ENCODE measurements at regions not wholly inside any gene's neighbourhood (a gene's known extent, or its start where the extent isn't known, plus 50 kb on each side); places are given as distances from the start of the nearest gene placed in this dataset.

DNA sequence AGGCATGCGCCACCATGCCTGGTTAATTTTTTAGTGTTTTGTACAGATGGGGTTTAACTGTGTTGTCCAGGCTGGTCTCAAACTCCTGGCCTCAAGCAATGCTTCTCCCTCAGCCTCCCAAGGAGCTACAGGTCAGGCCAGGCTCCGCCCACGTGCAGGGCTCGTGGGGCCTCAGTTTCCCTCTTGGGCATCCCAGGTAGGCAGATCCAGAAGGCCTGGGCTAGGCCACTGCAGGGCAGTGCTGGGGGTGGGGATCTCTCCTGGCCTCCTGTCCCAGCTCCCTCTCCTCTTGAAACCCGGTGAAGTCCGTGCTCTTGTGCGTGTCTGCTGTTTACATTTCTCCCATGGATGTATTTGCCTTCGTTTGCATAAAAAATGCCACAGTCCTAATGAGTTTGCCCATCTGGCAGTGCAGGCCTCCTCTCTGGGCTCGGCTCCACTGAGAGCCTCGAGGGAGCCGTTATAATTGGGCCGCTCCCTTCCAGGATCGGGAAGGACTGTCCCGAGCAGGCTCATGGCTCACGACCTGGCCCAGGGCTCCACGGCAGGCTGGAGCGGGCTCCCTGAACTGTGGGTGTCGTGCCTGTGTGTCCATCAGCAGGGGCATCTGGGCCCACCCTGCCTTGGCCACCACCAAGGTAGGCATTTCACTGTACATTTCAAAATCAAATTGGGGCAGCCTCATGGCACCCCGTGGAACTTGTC is 52.6 kb upstream of the RUFY1 start:
- Histone ChIP-seq H3K4me3 (no peak overlapping the region), H3K4me1 (replicated peaks in 1 of 2) (no peaks in the 10 kb centered on the region), H3K27ac (no peak overlapping the region)
- in situ Hi-C loops (cut with MboI; ENCODE audit: low pct_unique_long_range_greater_than_20kb in 2 of 9, low sequenced_read_pairs in 9 of 9, unreplicated experiment in 9 of 9), result loop anchor here (5.0 to 25.0 kb wide), 3 partner anchors 330 to 335 kb away; no protein-coding TSS in a partner anchor
- WGBS, 10 experiments, result 27 to 100% (median 77%) methylated on average over 1 to 6 of the region's 19 CpGs; no CpG with 5 or more reads in 2 of the 10 experiments
- ATAC-seq (replicated peaks in 6 of 8), result peak in 4 of 8 experiments; percentile 22 to 96 (median 92)

DNA sequence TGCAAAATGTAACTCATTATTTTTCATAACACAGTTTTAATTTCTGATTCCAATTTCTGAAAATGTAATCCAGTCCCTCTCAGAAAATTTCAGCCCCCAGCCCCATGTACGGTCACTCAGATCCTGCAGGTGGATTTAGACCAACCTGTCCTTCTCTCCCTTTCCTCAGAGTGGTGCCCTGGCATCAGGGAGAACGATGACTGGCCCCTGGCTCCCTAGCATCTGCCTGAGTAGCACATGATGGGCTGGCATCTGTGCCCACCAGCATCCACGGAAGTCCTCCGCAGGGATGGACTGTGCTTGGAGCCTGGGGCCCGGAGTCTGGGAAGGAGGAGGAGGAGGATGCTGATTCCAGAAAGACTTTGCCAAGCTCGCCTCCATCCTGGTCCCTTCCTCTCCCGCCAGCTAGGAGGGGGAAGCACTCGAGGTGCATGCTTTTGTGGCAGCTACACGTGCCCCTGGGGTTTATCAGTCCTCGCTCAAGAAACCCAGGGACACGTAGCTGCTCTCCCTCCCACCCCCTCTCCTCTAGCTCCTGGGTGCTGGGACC is 54.4 kb upstream of the RUFY1 start:
- 50 to 90% (median 71%) methylated on average over 1 to 6 of the region's 11 CpGs; no CpG with 5 or more reads in 1 of the 10 experiments for WGBS, 10 experiments
- Histone ChIP-seq H3K4me3 (no peak overlapping the region), H3K4me1 (replicated peaks in 1 of 2) (no peaks in the 10 kb centered on the region), H3K27ac (no peak overlapping the region)
- in situ Hi-C loops (cut with MboI; ENCODE audit: low pct_unique_long_range_greater_than_20kb in 2 of 9, low sequenced_read_pairs in 9 of 9, unreplicated experiment in 9 of 9), result loop anchor here (5.0 to 25.0 kb wide), 3 partner anchors 329 to 334 kb away; no protein-coding TSS in a partner anchor
- ATAC-seq (replicated peaks in 6 of 8), result peak in 1 of 8 experiments; percentile 41

DNA sequence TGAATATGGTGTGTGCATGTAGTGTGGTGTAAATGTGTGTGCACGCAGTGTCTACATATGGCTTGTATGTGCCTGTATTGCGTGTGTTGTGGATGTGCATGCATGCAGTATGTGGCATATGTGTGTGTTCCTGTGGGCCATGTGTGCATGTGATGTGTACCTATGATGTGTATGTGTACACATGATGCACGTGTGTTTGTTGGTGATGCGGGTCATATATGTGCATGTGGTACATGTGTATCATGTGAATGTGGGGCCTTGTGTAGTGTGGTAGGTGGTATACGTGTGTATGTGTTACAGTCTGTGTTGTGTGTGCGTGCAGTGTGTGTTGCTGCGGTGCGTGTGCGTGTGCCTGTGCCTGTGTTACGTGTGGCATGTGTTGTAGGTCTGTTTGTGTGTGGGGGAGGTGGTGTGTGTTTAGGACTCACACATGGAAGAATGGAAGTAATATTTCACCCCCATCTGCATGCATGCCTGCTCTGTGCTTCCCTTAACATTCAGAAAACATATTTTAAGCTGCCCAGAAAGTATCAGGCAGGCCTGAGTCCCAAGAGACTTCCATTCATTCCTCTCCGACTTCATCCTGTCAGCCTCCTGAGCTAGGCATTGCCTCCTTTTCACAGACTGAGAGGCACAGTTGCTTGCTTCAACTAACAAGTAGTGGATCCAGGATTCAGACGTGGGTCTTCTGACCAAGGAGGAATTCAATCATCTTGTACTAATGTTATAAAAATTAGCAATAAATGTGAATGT is 55.4 kb upstream of the RUFY1 start:
- no peak overlapping the region for H3K4me3 ChIP-seq
- peak in 4 of 8 experiments; percentile 15 to 86 (median 60) for ATAC-seq (replicated peaks in 6 of 8)
- no peaks in the 10 kb centered on the region for H3K4me1 ChIP-seq (replicated peaks in 1 of 2)
- no peak overlapping the region for H3K27ac ChIP-seq
- in situ Hi-C loops (cut with MboI; ENCODE audit: low pct_unique_long_range_greater_than_20kb in 2 of 9, low sequenced_read_pairs in 9 of 9, unreplicated experiment in 9 of 9), result loop anchor here (5.0 to 25.0 kb wide), 3 partner anchors 328 to 333 kb away; no protein-coding TSS in a partner anchor
- WGBS, 10 experiments, result 25 to 83% (median 61%) methylated on average over 1 to 7 of the region's 12 CpGs; no CpG with 5 or more reads in 3 of the 10 experiments

DNA sequence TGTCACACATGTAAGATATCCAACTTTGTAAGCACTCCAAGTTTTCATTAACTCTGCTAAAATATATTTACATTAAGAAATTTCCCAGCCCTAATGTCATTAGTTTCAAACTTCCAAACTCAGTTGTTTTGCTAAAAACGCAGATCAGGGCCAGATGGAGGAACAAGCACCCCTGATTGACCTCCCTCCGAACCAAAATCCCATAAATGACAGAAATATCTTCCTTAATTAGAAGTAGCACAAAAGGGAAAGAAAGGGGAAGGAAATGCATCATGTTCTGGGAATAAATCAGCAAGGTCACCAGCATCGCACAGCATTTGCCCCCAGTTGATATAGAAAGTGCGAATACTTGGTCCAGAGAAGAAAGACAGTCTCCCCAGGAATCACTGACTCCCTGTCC is 61.4 kb upstream of the RUFY1 start:
- Histone ChIP-seq H3K27ac (no peak overlapping the region), H3K4me1 (replicated peaks in 1 of 2) (no peaks in the 10 kb centered on the region), H3K4me3 (no peak overlapping the region)
- ATAC-seq (replicated peaks in 6 of 8), result no peak
- in situ Hi-C loops (cut with MboI; ENCODE audit: low pct_unique_long_range_greater_than_20kb in 2 of 9, low sequenced_read_pairs in 9 of 9, unreplicated experiment in 9 of 9), result loop anchor here in 6 of 9 experiments (25.0 kb wide), 1 partner anchor 327 kb away; no protein-coding TSS in a partner anchor
- WGBS, 10 experiments, result 0 to 100% (median 72%) methylated on average over 2 to 4 of the region's 4 CpGs

DNA sequence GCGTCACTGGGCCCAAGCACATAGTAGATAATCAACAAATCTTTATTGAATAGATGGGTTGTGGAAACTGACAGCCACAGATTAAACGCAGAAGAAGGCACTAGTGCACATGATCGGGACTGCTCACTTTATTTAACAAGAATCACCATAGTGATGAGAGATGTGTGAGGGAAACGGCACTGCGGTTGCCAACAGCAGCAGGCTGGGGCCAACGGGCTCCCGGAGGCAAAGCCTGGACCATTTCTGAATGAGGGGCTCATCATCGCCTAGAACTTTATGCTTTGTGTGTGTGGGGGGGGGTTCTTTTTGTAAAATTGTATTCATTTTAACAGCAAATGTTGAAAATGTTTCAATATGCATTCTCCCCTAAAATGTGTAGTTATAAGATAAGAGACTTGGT is 61.9 kb upstream of the RUFY1 start:
- ATAC-seq (replicated peaks in 6 of 8), result peak in 1 of 8 experiments; percentile 67
- Histone ChIP-seq H3K27ac (no peak overlapping the region), H3K4me1 (replicated peaks in 1 of 2) (no peaks in the 10 kb centered on the region), H3K4me3 (no peak overlapping the region)
- in situ Hi-C loops (cut with MboI; ENCODE audit: low pct_unique_long_range_greater_than_20kb in 2 of 9, low sequenced_read_pairs in 9 of 9, unreplicated experiment in 9 of 9), result loop anchor here in 6 of 9 experiments (25.0 kb wide), 1 partner anchor 326 kb away; no protein-coding TSS in a partner anchor
- WGBS, 10 experiments, result 0 to 84% (median 61%) methylated on average over 1 to 8 of the region's 8 CpGs; no CpG with 5 or more reads in 2 of the 10 experiments

DNA sequence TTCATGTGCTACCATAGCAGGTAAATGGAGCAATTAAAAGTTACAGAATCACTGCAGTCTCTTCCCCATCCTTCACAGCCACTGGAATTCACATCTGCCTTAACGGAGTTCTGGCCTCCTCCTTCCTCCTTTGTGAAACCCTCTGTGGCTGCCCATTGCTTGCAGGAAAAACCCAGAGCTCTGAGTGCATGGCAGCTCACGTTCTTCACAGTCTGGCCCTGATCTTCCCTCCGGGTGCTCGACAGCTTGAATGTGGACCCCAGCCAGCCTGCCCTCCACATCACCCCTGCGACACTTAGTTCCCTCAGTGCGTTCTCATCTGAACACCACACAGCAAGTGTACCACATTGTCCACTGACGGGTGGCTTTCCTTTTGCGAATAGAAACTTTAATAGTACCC is 63.2 kb upstream of the RUFY1 start:
- Histone ChIP-seq H3K4me3 (no peak overlapping the region), H3K27ac (no peak overlapping the region), H3K4me1 (replicated peaks in 1 of 2) (no peaks in the 10 kb centered on the region)
- ATAC-seq (replicated peaks in 6 of 8), result no peak
- in situ Hi-C loops (cut with MboI; ENCODE audit: low pct_unique_long_range_greater_than_20kb in 2 of 9, low sequenced_read_pairs in 9 of 9, unreplicated experiment in 9 of 9), result loop anchor here in 6 of 9 experiments (25.0 kb wide), 1 partner anchor 325 kb away; no protein-coding TSS in a partner anchor
- 71 to 100% (median 84%) methylated on average over 1 to 8 of the region's 8 CpGs; no CpG with 5 or more reads in 2 of the 10 experiments for WGBS, 10 experiments

DNA sequence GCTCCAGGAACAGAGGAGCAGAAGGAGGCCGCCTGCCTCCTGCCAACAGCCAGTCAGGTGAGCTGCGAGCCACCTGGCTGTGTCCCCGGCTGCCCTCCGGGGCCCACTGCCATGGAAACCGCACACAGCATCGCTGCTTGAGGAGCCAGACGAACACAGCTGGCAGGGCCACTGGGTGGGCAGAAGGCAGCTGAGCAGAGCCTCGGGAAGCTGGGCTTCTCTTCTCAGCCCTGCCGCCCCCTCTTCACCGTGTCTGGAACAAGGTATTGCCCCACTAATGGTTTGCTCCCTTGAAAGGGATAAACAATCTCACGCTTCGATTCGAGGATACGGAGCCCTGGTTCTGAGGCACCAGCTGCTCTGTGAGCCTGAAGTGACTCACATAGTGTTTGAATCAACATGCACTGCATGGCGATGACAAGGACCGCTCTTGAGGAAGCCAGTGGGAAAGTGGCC is 63.7 kb upstream of the RUFY1 start:
- in situ Hi-C loops (cut with MboI; ENCODE audit: low pct_unique_long_range_greater_than_20kb in 2 of 9, low sequenced_read_pairs in 9 of 9, unreplicated experiment in 9 of 9), result loop anchor here in 6 of 9 experiments (25.0 kb wide), 1 partner anchor 324 kb away; no protein-coding TSS in a partner anchor
- H3K4me3 ChIP-seq, result no peak overlapping the region
- no peaks in the 10 kb centered on the region for H3K4me1 ChIP-seq (replicated peaks in 1 of 2)
- no peak overlapping the region for H3K27ac ChIP-seq
- 55 to 94% (median 84%) methylated on average over 1 to 7 of the region's 16 CpGs; no CpG with 5 or more reads in 4 of the 10 experiments for WGBS, 10 experiments
- peak in 1 of 8 experiments; percentile 55 for ATAC-seq (replicated peaks in 6 of 8)

DNA sequence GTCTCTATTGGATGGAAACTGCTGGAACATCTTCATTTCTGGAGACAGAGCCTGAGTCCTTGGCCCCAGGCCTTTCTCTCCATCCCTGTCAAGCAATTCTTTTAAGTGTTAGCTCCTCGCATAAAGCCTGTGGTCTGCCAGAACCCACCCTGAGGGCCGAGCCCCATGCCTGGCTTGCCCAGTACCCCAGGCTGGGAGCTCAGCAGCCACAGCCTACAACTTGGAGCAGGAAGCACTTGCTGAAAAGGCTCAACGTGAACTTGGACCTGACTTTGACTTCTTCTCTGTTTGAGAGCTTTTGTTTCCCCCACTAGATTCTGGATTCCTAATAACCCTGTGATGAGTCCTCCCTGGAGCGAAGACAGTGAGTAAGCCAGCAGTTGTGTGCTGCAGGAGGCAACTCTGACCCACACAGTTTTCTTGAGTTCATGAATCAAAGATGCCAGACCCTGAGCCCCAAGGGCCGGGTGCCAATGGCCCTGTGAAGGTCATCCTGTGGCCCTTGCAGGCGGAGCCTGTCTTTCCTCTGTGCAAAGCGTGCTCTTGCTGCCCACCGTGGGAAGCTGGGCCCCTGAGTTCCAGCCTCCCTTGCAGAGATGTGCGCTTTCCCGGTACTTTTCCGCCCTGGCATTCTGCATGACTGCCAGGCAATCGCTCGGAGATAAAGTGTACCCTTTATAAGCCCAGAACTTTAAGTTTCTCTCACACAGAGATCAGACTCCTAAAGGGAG is 64.3 kb upstream of the RUFY1 start:
- in situ Hi-C loops (cut with MboI; ENCODE audit: low pct_unique_long_range_greater_than_20kb in 2 of 9, low sequenced_read_pairs in 9 of 9, unreplicated experiment in 9 of 9), result loop anchor here in 6 of 9 experiments (25.0 kb wide), 1 partner anchor 324 kb away; no protein-coding TSS in a partner anchor
- H3K4me1 ChIP-seq (replicated peaks in 1 of 2), result no peaks in the 10 kb centered on the region
- H3K4me3 ChIP-seq, result no peak overlapping the region
- ATAC-seq (replicated peaks in 6 of 8), result no peak
- no peak overlapping the region for H3K27ac ChIP-seq
- 64 to 87% (median 75%) methylated on average over 2 to 8 of the region's 13 CpGs; no CpG with 5 or more reads in 4 of the 10 experiments for WGBS, 10 experiments

DNA sequence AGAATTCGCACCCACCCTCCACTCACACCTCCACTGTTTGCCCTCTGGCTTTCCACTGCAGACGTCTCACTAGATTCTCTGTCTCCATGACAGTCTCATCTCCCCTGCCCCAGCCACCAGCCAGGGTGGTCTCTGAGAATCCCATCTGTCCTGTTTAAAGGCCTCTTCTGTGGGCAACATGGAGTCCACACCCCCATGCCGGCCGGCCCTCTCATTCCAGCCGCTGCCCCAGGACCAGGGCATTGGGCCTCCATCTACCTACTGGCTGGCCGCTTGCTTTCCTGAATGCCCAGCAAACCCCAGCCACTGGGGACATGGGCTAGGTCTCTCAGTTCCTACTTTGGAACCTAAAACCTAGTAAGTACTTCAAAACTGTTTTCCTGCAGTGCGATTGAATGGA is 65.6 kb upstream of the RUFY1 start:
- in situ Hi-C loops (cut with MboI; ENCODE audit: low pct_unique_long_range_greater_than_20kb in 2 of 9, low sequenced_read_pairs in 9 of 9, unreplicated experiment in 9 of 9), result loop anchor here in 6 of 9 experiments (25.0 kb wide), 1 partner anchor 322 kb away; no protein-coding TSS in a partner anchor

DNA sequence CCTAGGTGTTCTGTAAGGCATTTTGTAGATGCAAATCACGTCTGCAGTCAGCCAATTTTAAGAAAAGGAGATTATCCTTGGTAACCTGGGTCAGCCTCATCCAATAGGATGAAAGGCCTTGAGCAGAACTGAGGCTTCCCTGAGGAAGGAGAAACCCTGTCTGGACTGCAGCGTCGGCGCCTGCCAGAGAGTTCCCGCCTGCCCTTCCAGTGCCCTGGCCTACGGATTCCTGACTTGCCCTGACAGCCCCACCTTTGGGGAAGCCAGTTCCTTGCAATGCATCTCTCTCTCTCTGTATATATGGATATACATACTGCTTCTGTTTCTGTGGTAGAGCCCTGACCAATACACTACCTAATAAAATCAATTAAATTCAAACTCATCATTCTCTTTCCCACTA is 66.2 kb upstream of the RUFY1 start:
- in situ Hi-C loops (cut with MboI; ENCODE audit: low pct_unique_long_range_greater_than_20kb in 2 of 9, low sequenced_read_pairs in 9 of 9, unreplicated experiment in 9 of 9), result loop anchor here in 6 of 9 experiments (25.0 kb wide), 1 partner anchor 322 kb away; no protein-coding TSS in a partner anchor
- Histone ChIP-seq H3K4me3 (no peak overlapping the region), H3K4me1 (replicated peaks in 1 of 2) (no peaks in the 10 kb centered on the region), H3K27ac (no peak overlapping the region)
- 0 to 100% (median 60%) methylated on average over 1 to 3 of the region's 6 CpGs; no CpG with 5 or more reads in 3 of the 10 experiments for WGBS, 10 experiments
- no peak for ATAC-seq (replicated peaks in 6 of 8)

More for the DNA sequence above, 65.6 kb upstream of the RUFY1 start:
- ATAC-seq (replicated peaks in 6 of 8), result no peak
- no peak overlapping the region for H3K4me3 ChIP-seq
- no peak overlapping the region for H3K27ac ChIP-seq
- H3K4me1 ChIP-seq (replicated peaks in 1 of 2), result no peaks in the 10 kb centered on the region
- WGBS, 10 experiments, result 50 to 100% (median 77%) methylated on average over 1 to 6 of the region's 7 CpGs; no CpG with 5 or more reads in 2 of the 10 experiments

DNA sequence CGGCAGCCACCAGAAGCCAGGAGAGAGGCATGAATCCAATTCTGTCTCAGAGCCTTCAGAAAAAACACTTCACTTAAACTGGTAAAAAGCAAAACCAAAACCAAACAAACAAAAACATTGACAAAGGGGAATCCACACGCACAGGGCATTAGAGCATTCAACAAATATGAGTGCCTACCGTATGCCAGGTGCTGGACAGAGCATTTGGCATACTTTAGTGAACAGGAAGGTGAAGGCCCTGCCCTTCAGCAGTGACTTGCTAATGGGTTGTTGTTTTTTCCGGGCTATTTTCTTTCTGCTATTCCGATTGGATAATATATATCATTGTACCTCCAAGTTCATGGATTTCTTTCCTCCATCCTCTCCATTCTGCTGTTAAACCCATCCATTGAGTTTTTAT is 71.7 kb upstream of the RUFY1 start:
- Histone ChIP-seq H3K4me1 (replicated peaks in 1 of 2) (no peaks in the 10 kb centered on the region), H3K27ac (no peak overlapping the region), H3K4me3 (no peak overlapping the region)
- in situ Hi-C loops (cut with MboI; ENCODE audit: low pct_unique_long_range_greater_than_20kb in 2 of 9, low sequenced_read_pairs in 9 of 9, unreplicated experiment in 9 of 9), result loop anchor here in 6 of 9 experiments (25.0 kb wide), 1 partner anchor 316 kb away; no protein-coding TSS in a partner anchor
- ATAC-seq (replicated peaks in 6 of 8), result no peak
- 60 to 100% (median 85%) methylated on average over 1 to 5 of the region's 5 CpGs for WGBS, 10 experiments
